Endothelial cell of umbilical vein (primary cell): ENCODE measurements at regions not wholly inside any gene's neighbourhood (a gene's known extent, or its start where the extent isn't known, plus 50 kb on each side); places are given as distances from the start of the nearest gene placed in this dataset.

ENCODE experiments used
- MAX ChIP-seq: IDR thresholded peaks from 2 replicates; pipeline ENCODE4 v1.6.1; 2011; ENCODE audit not compliant: insufficient read depth, insufficient read length
- POLR2A ChIP-seq: IDR thresholded peaks from 2 replicates; pipeline ENCODE4 v1.6.1; 2012; ENCODE audit warnings: low read depth, mild to moderate bottlenecking, control low read depth, low read length
- TF ChIP-seq, protein P1 (sequence below), 2 donors: IDR thresholded peaks; 1 replicate in 1 of 2; 2 replicates in 1 of 2; pipeline ENCODE4 v1.5.1; 2011; ENCODE audit warnings: low read length in 2 of 2, mild to moderate bottlenecking in 2 of 2, moderate library complexity in 2 of 2, control low read depth in 1 of 2, inconsistent platforms in 1 of 2, low read depth in 1 of 2; ENCODE audit not compliant: insufficient read depth in 1 of 2; ENCODE audit errors: extremely low read depth in 1 of 2

DNA sequence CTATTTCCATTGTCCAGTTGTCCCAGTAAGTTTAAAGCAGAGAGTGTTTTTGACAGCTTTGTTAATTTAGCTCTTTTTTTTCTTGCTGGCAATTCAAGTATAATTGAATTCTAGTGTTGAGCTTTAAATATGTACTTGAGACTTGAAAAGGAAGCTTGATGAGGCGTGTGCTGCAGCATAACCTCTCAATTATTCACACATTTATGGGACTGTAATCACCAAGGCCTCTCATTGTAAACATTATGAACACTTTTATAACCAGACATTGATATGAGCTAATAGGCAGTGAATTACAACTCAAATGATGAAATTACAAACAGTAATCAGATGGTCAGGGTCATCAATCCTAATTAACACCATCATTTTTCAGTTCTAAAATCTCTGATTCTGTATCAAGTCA, 378.0 kb upstream of the DDHD1 start:
- TF ChIP-seq, protein P1, sequence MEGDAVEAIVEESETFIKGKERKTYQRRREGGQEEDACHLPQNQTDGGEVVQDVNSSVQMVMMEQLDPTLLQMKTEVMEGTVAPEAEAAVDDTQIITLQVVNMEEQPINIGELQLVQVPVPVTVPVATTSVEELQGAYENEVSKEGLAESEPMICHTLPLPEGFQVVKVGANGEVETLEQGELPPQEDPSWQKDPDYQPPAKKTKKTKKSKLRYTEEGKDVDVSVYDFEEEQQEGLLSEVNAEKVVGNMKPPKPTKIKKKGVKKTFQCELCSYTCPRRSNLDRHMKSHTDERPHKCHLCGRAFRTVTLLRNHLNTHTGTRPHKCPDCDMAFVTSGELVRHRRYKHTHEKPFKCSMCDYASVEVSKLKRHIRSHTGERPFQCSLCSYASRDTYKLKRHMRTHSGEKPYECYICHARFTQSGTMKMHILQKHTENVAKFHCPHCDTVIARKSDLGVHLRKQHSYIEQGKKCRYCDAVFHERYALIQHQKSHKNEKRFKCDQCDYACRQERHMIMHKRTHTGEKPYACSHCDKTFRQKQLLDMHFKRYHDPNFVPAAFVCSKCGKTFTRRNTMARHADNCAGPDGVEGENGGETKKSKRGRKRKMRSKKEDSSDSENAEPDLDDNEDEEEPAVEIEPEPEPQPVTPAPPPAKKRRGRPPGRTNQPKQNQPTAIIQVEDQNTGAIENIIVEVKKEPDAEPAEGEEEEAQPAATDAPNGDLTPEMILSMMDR (IDR thresholded peaks at IDR 0.05; ENCODE audit: extremely low read depth in 1 of 2, insufficient read depth in 1 of 2, low read depth in 1 of 2, low read length in 2 of 2): no peak
- TF ChIP-seq POLR2A (no peak), MAX (no peak)
